HCT116 (cell line): ENCODE measurements at regions not wholly inside any gene's neighbourhood (a gene's known extent, or its start where the extent isn't known, plus 50 kb on each side); places are given as distances from the start of the nearest gene placed in this dataset.

Experiments used
- CTCF ChIP-seq, 3 experiments: fragments of 200-600 bp in 1 of 3; sonication (generic) in 1 of 3; IDR thresholded peaks in 2 of 3; conservative IDR thresholded peaks in 1 of 3; 2 replicates each; pipeline ENCODE4 v1.5.1; 2012 to 2017; ENCODE audit warnings: low read depth in 2 of 3, low read length in 2 of 3, antibody characterized with exemption in 1 of 3, borderline replicate concordance in 1 of 3, control low read depth in 1 of 3, mild to moderate bottlenecking in 1 of 3, mixed read lengths in 1 of 3, mixed run types in 1 of 3, moderate library complexity in 1 of 3; ENCODE audit not compliant: insufficient read depth in 1 of 3
- EZH2 ChIP-seq: fragments of 200-600 bp; sonication (generic); IDR thresholded peaks from 2 replicates; pipeline ENCODE4 v1.6.1; 2017; ENCODE audit warnings: antibody characterized with exemption, mixed run types
- EZH2phosphoT487 ChIP-seq: fragments of 200-600 bp; IDR thresholded peaks from 2 replicates; pipeline ENCODE4 v1.6.1; 2018; ENCODE audit warnings: antibody characterized with exemption, borderline replicate concordance
- JUND ChIP-seq: IDR thresholded peaks from 2 replicates; pipeline ENCODE4 v1.6.1; 2012
- MAX ChIP-seq: IDR thresholded peaks from 2 replicates; pipeline ENCODE4 v1.6.1; 2012
- POLR2AphosphoS5 ChIP-seq: IDR thresholded peaks from 2 replicates; pipeline ENCODE4 v1.6.1; 2011; ENCODE audit warnings: mild to moderate bottlenecking, low read depth, low read length, moderate library complexity
- REST ChIP-seq: IDR thresholded peaks from 2 replicates; pipeline ENCODE4 v1.6.1; 2012; ENCODE audit warnings: low read depth
- YY1 ChIP-seq: IDR thresholded peaks from 2 replicates; pipeline ENCODE4 v1.6.1; 2011; ENCODE audit warnings: low read length, low read depth, moderate library complexity, mild to moderate bottlenecking; ENCODE audit not compliant: insufficient replicate concordance; ENCODE audit errors: extremely low read depth
- ZFX ChIP-seq: fragments of 450-650 bp; IDR thresholded peaks from 2 replicates; pipeline ENCODE4 v1.6.1; 2017

GRCh38 chr4:77434299-77435092 is 171.1 kb upstream of the CXCL13 start:
- TF ChIP-seq POLR2AphosphoS5 (no peak), ZFX (no peak), CTCF (IDR thresholded peaks at IDR 0.05 in 2 of 3, conservative IDR thresholded peaks at IDR 0.05 in 1 of 3; ENCODE audit: borderline replicate concordance in 1 of 3, insufficient read depth in 1 of 3, low read depth in 2 of 3, low read length in 2 of 3) (no peak), JUND (no peak), EZH2phosphoT487 (no peak), MAX (no peak), EZH2 (no peak), REST (no peak), YY1 (no peak)
